ENCODE measurements at regions not wholly inside any gene's neighbourhood (a gene's known extent, or its start where the extent isn't known, plus 50 kb on each side); places are given as distances from the start of the nearest gene placed in this dataset.
"Not testable (repeated sequence)": the region's sequence is repeated elsewhere in the genome, so short reads cannot be mapped to it uniquely, and the experiment has no call there.

DNA sequence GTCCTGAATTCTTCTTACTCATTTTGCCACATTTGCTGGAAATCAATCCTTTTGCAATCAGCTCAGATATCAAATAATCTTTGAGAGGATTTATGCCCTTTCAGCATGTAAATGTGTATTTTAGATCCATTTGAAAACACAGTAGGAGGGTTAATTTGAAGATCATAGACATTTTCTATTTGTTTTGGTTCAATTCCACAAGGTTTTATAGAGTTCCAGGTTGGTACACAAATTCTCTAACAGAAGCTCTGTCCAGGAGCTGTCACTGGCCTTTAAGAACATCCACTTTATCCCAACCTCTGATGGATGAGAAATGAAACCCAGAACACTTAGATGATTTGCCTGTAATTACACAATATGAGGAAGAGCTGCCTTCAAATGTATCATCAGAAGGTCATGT lies 157.3 kb upstream of the CHAC2 start:
- TF ChIP-seq, protein P1, sequence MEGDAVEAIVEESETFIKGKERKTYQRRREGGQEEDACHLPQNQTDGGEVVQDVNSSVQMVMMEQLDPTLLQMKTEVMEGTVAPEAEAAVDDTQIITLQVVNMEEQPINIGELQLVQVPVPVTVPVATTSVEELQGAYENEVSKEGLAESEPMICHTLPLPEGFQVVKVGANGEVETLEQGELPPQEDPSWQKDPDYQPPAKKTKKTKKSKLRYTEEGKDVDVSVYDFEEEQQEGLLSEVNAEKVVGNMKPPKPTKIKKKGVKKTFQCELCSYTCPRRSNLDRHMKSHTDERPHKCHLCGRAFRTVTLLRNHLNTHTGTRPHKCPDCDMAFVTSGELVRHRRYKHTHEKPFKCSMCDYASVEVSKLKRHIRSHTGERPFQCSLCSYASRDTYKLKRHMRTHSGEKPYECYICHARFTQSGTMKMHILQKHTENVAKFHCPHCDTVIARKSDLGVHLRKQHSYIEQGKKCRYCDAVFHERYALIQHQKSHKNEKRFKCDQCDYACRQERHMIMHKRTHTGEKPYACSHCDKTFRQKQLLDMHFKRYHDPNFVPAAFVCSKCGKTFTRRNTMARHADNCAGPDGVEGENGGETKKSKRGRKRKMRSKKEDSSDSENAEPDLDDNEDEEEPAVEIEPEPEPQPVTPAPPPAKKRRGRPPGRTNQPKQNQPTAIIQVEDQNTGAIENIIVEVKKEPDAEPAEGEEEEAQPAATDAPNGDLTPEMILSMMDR (IDR thresholded peaks at IDR 0.05; ENCODE audit: insufficient read depth, low read length, poor library complexity, severe bottlenecking) = no peak
- no peak for TF ChIP-seq EZH2phosphoT487 (conservative IDR thresholded peaks at IDR 0.05; ENCODE audit: low read length)
- Histone ChIP-seq H3K4me3 (ENCODE audit: insufficient read depth, low read length, poor library complexity, severe bottlenecking) (no peak overlapping the region), H4K20me1 (ENCODE audit: low read depth, low read length) (no peaks in the 10 kb centered on the region), H3K4me2 (ENCODE audit: low read depth, low read length, poor library complexity, severe bottlenecking) (no peak overlapping the region), H3K27ac (ENCODE audit: low read depth, low read length) (no peak overlapping the region), H3K27me3 (ENCODE audit: low read length) (no peaks in the 10 kb centered on the region), H3K79me2 (ENCODE audit: insufficient read depth, low read length) (no peaks in the 10 kb centered on the region), H3F3A (ENCODE audit: insufficient read depth) (no peaks in the 10 kb centered on the region), H3K9me2 (replicated peaks; ENCODE audit: insufficient read depth, low read length) (no peaks in the 10 kb centered on the region), H2AFZ (ENCODE audit: low read depth, low read length, severe bottlenecking) (no peak overlapping the region), H3K9ac (ENCODE audit: low read length) (no peak overlapping the region), H3K9me3 (ENCODE audit: insufficient read depth, low read length) (no peaks in the 10 kb centered on the region), H3K36me3 (ENCODE audit: low read length) (no peaks in the 10 kb centered on the region)

- Histone ChIP-seq H3K9me2 (replicated peaks; ENCODE audit: insufficient read depth, low read length) (no peaks in the 10 kb centered on the region), H3K27ac (ENCODE audit: low read depth, low read length) (no peak overlapping the region), H3F3A (ENCODE audit: insufficient read depth) (no peaks in the 10 kb centered on the region), H4K20me1 (ENCODE audit: low read depth, low read length) (no peaks in the 10 kb centered on the region), H3K79me2 (ENCODE audit: insufficient read depth, low read length) (no peaks in the 10 kb centered on the region), H3K4me3 (ENCODE audit: insufficient read depth, low read length, poor library complexity, severe bottlenecking) (no peak overlapping the region), H3K27me3 (ENCODE audit: low read length) (no peaks in the 10 kb centered on the region), H3K9me3 (ENCODE audit: insufficient read depth, low read length) (no peaks in the 10 kb centered on the region), H2AFZ (ENCODE audit: low read depth, low read length, severe bottlenecking) (no peak overlapping the region), H3K36me3 (ENCODE audit: low read length) (no peaks in the 10 kb centered on the region), H3K9ac (ENCODE audit: low read length) (no peak overlapping the region), H3K4me2 (ENCODE audit: low read depth, low read length, poor library complexity, severe bottlenecking) (no peak overlapping the region)
- no peak for TF ChIP-seq EZH2phosphoT487 (conservative IDR thresholded peaks at IDR 0.05; ENCODE audit: low read length)
- TF ChIP-seq, protein P1 (IDR thresholded peaks at IDR 0.05; ENCODE audit: insufficient read depth, low read length, poor library complexity, severe bottlenecking) = no peak
These were observed 158.1 kb upstream of the CHAC2 start for GRCh38 chr2:53609551-53609950.

DNA sequence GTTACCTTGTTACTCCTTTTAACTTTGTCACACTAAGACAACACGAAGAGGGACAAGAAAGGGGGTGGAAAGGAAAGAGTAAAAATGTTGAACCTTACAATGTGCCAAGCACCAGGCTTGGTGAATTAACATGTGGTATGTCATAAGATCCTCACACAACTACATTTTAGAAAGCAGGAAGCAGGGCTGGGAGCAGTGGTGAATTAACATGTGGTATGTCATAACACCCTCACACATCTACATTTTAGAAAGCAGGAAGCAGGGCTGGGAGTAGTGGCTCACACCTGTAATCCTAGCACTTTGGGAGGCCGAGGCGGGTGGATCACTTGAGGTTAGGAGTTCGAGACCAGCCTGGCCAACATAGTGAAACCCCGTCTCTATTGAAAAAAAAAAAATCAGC lies 159.3 kb upstream of the CHAC2 start:
- Histone ChIP-seq H3K79me2 (ENCODE audit: insufficient read depth, low read length) (no peaks in the 10 kb centered on the region), H3K9ac (ENCODE audit: low read length) (no peak overlapping the region), H2AFZ (ENCODE audit: low read depth, low read length, severe bottlenecking) (no peak overlapping the region), H3K4me3 (ENCODE audit: insufficient read depth, low read length, poor library complexity, severe bottlenecking) (no peak overlapping the region), H3K27me3 (ENCODE audit: low read length) (no peaks in the 10 kb centered on the region), H3F3A (ENCODE audit: insufficient read depth) (no peaks in the 10 kb centered on the region), H3K36me3 (ENCODE audit: low read length) (no peaks in the 10 kb centered on the region), H3K4me2 (ENCODE audit: low read depth, low read length, poor library complexity, severe bottlenecking) (no peak overlapping the region), H3K9me2 (replicated peaks; ENCODE audit: insufficient read depth, low read length) (no peaks in the 10 kb centered on the region), H3K27ac (ENCODE audit: low read depth, low read length) (no peak overlapping the region), H4K20me1 (ENCODE audit: low read depth, low read length) (no peaks in the 10 kb centered on the region), H3K9me3 (ENCODE audit: insufficient read depth, low read length) (no peaks in the 10 kb centered on the region)
- TF ChIP-seq, protein P1 (IDR thresholded peaks at IDR 0.05; ENCODE audit: insufficient read depth, low read length, poor library complexity, severe bottlenecking) = no peak

- H2AFZ ChIP-seq (ENCODE audit: low read depth, low read length, severe bottlenecking) = no peak overlapping the region
- H3K9ac ChIP-seq (ENCODE audit: low read length) = no peak overlapping the region
- H3K9me2 ChIP-seq (replicated peaks; ENCODE audit: insufficient read depth, low read length) = no peaks in the 10 kb centered on the region
- H3K27ac ChIP-seq (ENCODE audit: low read depth, low read length) = no peak overlapping the region
- no peaks in the 10 kb centered on the region for H3K36me3 ChIP-seq (ENCODE audit: low read length)
- H3K79me2 ChIP-seq (ENCODE audit: insufficient read depth, low read length) = no peaks in the 10 kb centered on the region
- H3K4me2 ChIP-seq (ENCODE audit: low read depth, low read length, poor library complexity, severe bottlenecking) = no peak overlapping the region
- H3K9me3 ChIP-seq (ENCODE audit: insufficient read depth, low read length) = no peaks in the 10 kb centered on the region
- H3K27me3 ChIP-seq (ENCODE audit: low read length) = no peaks in the 10 kb centered on the region
- no peaks in the 10 kb centered on the region for H3F3A ChIP-seq (ENCODE audit: insufficient read depth)
- no peak for TF ChIP-seq EZH2phosphoT487 (conservative IDR thresholded peaks at IDR 0.05; ENCODE audit: low read length)
- TF ChIP-seq, protein P1 (IDR thresholded peaks at IDR 0.05; ENCODE audit: insufficient read depth, low read length, poor library complexity, severe bottlenecking) = no peak
- H3K4me3 ChIP-seq (ENCODE audit: insufficient read depth, low read length, poor library complexity, severe bottlenecking) = no peak overlapping the region
- H4K20me1 ChIP-seq (ENCODE audit: low read depth, low read length) = no peaks in the 10 kb centered on the region
These were observed 166.8 kb upstream of the CHAC2 start for GRCh38 chr2:53600815-53601214.

GRCh38 chr2:53586733-53587612 lies 180.6 kb upstream of the CHAC2 start:
- not testable (repeated sequence) for H3K27ac ChIP-seq (ENCODE audit: low read depth, low read length); H3K9ac ChIP-seq (ENCODE audit: low read length); H3K79me2 ChIP-seq (ENCODE audit: insufficient read depth, low read length); H3K9me2 ChIP-seq (replicated peaks; ENCODE audit: insufficient read depth, low read length); H2AFZ ChIP-seq (ENCODE audit: low read depth, low read length, severe bottlenecking); H4K20me1 ChIP-seq (ENCODE audit: low read depth, low read length); H3K36me3 ChIP-seq (ENCODE audit: low read length); H3K27me3 ChIP-seq (ENCODE audit: low read length); H3K9me3 ChIP-seq (ENCODE audit: insufficient read depth, low read length); H3K4me2 ChIP-seq (ENCODE audit: low read depth, low read length, poor library complexity, severe bottlenecking); H3F3A ChIP-seq (ENCODE audit: insufficient read depth); H3K4me3 ChIP-seq (ENCODE audit: insufficient read depth, low read length, poor library complexity, severe bottlenecking)

Measured in SU-DHL-6 (cell line).